Mucosa of gallbladder (tissue), 1 donor: ENCODE measurements at regions not wholly inside any gene's neighbourhood (a gene's known extent, or its start where the extent isn't known, plus 50 kb on each side); places are given as distances from the start of the nearest gene placed in this dataset.

ENCODE experiments used
- DNase-seq: peaks from one replicate; pipeline ENCODE4 v3.0.0-alpha.2; 2020; ENCODE audit warnings: low spot score
- donor health status: DM: no; HTN: no; CAD: no.

DNA sequence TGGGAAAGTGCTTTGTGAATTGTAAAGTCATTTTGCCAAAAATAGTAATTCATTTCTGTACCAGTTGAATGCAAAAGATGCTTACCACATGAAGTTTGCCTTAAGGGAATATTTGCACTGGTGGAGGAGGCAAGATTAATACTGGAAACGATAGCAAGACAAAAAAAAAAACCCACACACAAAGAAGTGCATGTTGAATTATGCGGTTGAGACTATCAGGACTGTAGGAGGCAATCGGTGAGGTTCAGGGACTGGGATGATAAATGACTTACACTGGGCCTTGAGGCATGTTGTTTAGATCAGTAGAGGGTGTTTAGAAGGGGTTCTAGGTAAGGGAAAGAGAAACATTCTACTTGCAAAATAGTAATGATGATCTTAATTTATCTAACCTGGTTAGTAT is 142.2 kb upstream of the HMGA2 start:
- no peak for DNase-seq

GRCh38 chr12:65684906-65685305 is 139.4 kb upstream of the HMGA2 start:
- DNase-seq = no peak

DNA sequence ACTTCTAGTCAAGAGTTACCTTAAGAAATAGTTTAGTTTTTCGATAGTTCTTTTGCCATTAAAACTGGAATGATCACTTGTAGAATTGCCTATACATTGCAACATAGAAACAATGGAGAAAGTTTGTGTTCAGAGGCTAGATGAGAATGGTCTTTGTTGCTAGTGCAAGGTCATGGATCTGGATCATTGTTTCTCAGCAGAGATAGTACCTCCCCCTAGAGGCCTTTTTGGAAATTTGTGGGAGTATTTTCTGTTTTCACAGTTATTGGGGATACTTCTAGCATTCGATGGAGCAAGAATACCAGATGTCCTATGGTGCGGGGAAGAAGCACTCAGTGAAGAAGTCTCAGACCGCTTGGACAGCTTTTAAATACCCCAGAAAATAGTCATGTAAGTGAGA is 138.8 kb upstream of the HMGA2 start:
- no peak for DNase-seq

DNA sequence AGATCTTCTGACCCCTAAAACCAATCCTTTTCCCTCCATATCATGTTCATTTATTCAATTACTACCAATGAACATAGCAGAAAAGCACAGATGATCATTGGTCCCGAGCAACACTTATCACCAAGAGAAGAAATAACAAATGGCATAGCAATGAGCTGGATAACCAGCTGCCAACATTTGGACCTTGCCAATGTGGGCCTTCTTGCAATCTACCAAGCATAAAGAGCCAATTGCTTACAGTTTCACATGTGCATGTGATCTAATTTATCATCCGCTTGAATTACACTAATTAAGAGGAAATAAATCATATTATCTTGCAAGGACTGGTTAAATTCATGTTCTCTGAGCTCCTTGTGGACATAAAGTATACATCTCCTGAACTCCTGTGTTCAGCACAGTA is 134.8 kb upstream of the HMGA2 start:
- DNase-seq = no peak

DNA sequence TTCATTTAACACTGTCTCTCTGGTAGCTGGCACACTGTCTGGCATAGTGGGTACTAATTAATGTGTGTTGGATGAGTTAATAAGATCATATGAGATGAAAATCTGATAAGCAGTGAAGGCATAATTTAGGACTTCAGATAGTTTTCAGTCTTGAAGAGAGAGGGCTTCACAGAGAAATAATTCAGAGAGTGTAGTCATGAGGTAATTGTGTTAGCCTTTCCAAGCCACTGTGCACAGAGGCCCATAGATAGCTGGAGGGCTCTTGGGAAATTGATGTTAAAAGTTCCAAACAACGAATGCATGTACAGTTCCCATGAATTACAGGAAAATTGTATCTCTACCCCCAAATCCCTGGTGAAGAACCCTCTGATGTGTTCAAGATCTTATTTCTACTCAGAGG is 133.8 kb upstream of the HMGA2 start:
- DNase-seq = no peak

DNA sequence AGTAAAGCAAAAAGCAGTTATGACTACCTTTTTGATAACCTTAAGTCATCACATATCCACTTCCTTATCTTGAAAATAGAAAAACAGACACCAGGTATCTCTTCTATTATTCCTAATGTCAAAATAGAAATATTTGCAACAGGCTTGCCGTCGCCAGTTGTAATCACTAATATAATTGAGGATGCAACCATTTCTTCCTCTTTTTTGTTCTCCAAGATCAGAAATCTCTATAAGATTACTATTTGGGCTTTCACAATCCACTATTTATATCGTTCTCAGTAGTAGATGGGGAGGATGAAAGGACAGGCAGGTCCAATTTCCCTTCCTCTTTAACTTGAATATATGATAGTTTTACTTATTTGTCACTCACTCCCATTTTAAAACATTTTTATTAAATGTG is 130.2 kb upstream of the HMGA2 start:
- no peak for DNase-seq

- DNase-seq = peak; percentile 63
Observed at GRCh38 chr12:65695113-65695865, 129.0 kb upstream of the HMGA2 start.

- no peak for DNase-seq
Observed at GRCh38 chr12:65696227-65696626, 128.1 kb upstream of the HMGA2 start.

DNA sequence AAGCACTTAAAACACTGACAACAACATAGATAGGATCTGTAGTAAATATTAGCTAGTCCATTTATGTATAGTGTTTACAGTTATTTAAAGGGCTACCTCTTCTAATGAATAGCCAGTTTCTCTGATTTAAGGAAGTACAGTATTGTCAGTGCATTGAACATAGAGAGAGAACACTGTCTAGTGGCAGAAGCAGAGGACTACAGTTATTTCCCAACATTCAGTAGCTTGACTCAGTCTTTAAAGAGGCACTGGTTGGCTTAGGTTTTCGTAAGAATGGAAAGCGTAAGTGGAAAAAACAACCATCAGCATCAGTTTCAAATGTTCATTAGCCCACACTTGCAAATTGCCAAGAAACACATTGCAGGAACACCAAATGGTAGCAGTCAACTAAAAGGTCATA is 125.0 kb upstream of the HMGA2 start:
- DNase-seq = no peak

DNA sequence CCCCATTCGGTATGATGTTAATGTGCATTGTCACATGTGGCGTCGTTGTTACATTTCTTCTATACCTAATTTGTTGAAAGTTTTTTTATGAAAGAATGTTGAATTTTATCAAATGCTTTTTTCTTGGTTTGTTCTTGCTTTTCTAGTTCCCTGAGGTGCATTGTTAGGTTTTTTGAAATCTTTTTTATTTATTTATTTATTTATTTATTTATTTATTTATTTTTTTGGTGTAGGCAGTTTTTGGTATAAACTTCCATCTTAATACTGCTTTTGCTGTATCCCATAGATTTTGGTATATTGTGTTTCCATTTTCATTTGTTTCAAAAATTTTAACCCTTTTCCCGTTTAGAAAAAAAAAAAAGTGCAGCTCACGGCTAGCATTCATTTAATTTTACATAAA is 121.1 kb upstream of the HMGA2 start:
- no peak for DNase-seq

DNA sequence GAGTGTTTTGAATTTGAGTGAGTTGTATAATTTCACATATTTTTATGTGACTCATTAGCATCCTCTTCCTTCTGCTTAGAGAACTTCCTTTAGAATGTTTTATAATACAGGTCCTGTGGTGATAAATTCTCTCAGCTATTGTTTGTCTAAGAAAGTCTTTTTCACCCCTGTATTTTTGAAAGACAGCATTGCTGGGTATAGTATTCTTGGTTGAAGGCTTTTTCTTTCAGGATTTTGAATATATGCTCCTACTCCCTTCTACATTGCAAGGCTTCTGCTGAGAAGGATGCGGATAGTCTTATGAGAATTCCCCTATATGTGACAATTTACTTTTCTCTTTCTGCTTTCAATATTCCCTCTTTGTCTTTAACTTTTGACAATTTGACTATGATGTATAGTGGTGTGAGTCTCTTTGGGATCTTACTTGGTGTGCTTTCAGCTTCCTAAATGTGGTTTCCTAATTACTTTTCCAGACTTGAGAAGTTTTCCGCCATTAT is 118.9 kb upstream of the HMGA2 start:
- no peak for DNase-seq

DNA sequence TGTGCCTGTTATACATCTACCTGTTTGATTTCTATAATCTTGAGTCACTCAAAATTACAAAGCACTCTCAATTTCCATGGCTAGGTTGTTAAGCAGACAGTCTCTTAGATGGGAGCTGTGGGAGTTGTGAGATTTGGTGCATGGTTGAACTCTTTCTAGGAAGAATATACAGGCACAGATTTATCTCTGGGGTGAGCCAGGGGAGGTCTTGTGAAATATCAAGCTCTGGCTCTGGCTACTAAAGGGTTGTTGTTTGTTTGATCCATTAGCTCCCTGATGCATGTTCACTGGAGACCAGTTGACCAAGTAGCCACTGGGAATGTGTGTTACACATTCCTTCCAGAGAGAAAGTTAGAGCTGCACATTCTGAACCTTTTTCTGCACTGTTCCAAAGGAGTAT is 117.2 kb upstream of the HMGA2 start:
- no peak for DNase-seq

- DNase-seq = no peak
Observed at GRCh38 chr12:65712260-65713004, 111.9 kb upstream of the HMGA2 start.

GRCh38 chr12:65715961-65716360 is 108.3 kb upstream of the HMGA2 start:
- no peak for DNase-seq

DNA sequence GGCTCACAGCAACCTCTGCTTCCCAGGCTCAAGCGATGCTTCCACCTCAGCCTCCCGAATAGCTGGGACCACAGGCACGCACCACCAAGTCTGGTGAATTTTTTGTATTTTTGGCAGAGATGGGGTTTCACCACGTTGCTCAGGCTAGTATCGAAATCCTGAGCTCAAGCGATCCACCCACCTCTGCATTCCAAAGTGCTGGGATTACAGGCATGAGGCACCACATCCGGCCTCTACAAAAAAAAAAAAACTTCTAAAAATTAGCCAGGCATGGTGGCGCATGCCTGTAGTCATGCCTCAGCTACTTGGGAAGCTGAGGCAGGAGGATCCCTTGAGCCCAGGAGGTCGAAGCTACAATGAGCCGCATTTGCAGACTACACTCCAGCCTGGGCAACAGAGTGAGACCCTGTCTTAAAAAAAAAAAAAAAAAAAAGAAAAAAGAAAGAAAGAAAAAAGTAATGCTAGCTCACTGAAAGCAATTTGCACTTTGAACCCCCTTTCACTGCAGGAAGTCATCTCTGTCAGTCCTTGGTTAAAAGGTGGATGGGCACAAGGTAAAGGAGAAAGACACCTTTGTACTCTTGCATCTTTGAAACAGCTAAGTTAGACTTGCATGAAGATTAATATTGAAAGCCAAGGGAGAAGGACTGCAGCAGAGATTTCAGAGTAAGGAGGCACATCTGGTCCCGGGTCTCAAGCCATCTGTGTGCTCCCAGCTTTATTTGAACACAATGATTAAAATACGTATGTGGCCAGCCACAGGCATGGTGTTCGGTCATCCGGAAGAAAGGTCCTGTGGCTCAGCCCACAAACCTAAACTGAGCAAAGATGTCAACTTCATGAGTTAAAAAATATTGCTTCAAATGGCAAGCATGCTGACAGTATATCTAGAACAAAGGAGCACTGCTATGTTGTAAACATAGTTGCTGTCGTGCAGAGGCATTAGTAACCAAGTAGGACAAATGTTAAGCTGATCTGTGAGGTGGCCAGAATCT is 103.8 kb upstream of the HMGA2 start:
- no peak for DNase-seq

DNA sequence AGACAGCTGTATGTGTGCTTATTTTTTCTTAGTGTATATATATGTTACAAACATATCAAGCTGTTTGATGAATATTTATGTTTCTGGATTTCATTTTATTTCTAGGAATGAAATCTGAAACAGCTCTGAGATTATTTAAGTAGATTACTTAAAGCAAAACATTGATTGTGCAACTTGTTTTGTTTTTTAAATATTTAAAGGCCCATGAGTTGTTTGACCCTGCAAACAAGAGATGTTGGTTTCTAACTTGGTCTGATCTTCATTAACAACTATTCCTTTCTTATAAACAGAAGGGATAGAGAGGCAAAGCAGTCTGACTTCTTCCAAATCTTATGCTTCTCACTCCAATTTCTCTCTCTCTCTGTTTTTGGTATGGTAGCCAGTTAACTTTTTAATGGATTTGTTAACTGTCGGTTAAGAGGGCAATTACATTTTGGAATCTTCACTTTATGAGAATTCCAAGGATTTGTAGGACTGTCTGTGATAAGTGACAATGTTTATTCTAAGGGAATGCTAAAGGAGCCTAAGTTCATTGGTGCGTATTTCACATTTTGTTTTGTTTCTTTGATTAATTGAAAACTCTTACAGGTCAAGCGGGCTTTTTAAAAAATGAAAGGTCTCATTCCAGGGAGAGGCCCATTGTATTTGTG is 102.6 kb upstream of the HMGA2 start:
- no peak for DNase-seq

- no peak for DNase-seq
Observed at GRCh38 chr12:65725376-65725775, 98.9 kb upstream of the HMGA2 start.

DNA sequence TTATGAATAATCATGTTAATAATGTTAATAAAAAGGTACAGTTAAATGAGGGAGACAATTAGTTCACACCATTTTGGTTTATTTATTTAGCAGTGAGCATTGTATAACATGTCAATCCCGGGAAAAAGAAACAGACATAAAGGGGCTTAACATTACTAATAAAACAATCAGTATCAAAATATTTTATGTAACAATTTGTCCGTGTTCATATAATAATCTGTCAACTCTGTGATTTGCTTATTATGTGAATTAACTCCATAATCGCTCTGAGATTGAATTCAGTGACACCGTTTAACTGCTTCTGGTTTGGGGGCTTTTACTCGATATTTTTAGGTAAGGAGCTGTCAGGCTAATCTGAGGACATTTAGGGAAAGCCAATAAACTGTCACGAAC is 95.8 kb upstream of the HMGA2 start:
- no peak for DNase-seq

DNA sequence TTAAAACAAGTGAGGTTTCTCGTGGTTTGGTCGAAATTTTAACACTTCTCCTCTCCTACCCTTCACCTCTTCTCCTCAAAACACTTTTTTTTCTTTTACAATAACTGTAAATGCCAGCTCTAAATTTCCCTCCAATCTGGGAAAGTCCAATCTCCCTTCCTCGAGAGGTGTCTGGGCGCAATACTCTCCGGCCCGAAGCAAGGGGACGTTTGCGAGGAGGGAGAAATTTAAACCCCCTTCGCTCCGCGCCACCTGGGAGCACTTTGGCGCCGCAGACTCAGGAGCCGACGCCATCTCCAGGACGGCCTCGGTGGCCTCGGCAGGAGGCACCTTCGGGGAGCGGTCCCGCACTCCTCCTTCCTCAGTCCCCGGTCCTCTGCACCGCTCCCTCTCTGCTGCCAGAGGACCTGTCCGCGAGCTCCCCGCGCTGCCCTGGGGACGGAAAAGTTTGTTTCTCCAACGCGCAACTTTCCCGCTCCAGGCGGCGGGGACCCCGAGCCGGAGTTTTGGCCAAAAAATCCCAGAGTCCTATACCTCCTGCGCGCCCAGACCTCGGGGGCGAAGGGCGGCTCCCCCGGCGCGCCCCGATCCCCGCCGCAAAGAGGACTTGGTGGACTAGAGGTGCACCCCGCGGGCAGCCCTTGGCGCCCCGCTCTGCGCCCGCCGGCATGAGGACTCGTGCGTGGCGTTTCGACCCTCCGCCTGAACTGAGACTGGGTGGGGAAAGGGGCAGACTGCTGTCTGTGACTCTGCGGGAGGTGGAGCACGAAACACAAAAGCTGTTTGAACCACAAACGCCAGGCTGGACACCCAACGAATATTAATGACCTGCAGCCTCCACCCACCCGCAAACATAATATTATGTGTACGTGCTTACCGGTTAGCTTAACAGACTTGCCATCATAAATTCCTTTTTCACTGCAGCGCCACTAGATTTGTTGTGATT is 95.2 kb upstream of the HMGA2 start:
- no peak for DNase-seq

GRCh38 chr12:65731771-65732170 is 92.5 kb upstream of the HMGA2 start:
- DNase-seq = no peak
